Pulmonary artery endothelial cell (primary cell): ENCODE measurements at regions not wholly inside any gene's neighbourhood (a gene's known extent, or its start where the extent isn't known, plus 50 kb on each side); places are given as distances from the start of the nearest gene placed in this dataset.
A peak's percentile ranks its signal among the peaks of the same experiment; 100 is the strongest.
"Not testable (repeated sequence)": the region's sequence is repeated elsewhere in the genome, so short reads cannot be mapped to it uniquely, and the experiment has no call there.

ENCODE experiments used
- DNase-seq: peaks from one replicate; pipeline ENCODE4 v3.0.0-alpha.2; 2011; ENCODE audit warnings: low read depth, low spot score

GRCh38 chr4:38278255-38278654 lies 318.1 kb downstream of the PTTG2 start:
- DNase-seq, result no peak

- DNase-seq, result no peak
These were observed 318.9 kb downstream of the PTTG2 start for GRCh38 chr4:38279077-38279476.

GRCh38 chr4:38279650-38280322 lies 319.6 kb downstream of the PTTG2 start:
- DNase-seq, result no peak

GRCh38 chr4:38280323-38280706 lies 320.1 kb downstream of the PTTG2 start:
- no peak for DNase-seq

- DNase-seq, result no peak
These were observed 321.3 kb downstream of the PTTG2 start for GRCh38 chr4:38281371-38282071.

GRCh38 chr4:38283724-38284123 lies 323.5 kb downstream of the PTTG2 start:
- no peak for DNase-seq

- DNase-seq, result no peak
These were observed 324.3 kb downstream of the PTTG2 start for GRCh38 chr4:38284294-38285030.

- no peak for DNase-seq
These were observed 327.1 kb downstream of the PTTG2 start for GRCh38 chr4:38287101-38287851.

GRCh38 chr4:38289553-38289952 lies 329.4 kb downstream of the PTTG2 start:
- no peak for DNase-seq

- DNase-seq, result peak; percentile 76
These were observed 330.2 kb downstream of the PTTG2 start for GRCh38 chr4:38290366-38290765.

GRCh38 chr4:38290914-38291313 lies 330.7 kb downstream of the PTTG2 start:
- no peak for DNase-seq

- no peak for DNase-seq
These were observed 332.3 kb downstream of the PTTG2 start for GRCh38 chr4:38292529-38292928.

- no peak for DNase-seq
These were observed 334.0 kb downstream of the PTTG2 start for GRCh38 chr4:38294238-38294637.

- DNase-seq, result no peak
These were observed 336.9 kb downstream of the PTTG2 start for GRCh38 chr4:38297061-38297460.

GRCh38 chr4:38298868-38299713 lies 338.9 kb downstream of the PTTG2 start:
- DNase-seq, result no peak

- no peak for DNase-seq
These were observed 342.7 kb downstream of the PTTG2 start for GRCh38 chr4:38302910-38303309.

GRCh38 chr4:38304460-38304859 lies 344.3 kb downstream of the PTTG2 start:
- not testable (repeated sequence) for DNase-seq

GRCh38 chr4:38306482-38307071 lies 346.4 kb downstream of the PTTG2 start:
- no peak for DNase-seq

- DNase-seq, result no peak
These were observed 348.6 kb downstream of the PTTG2 start for GRCh38 chr4:38308728-38309311.

- no peak for DNase-seq
These were observed 349.3 kb downstream of the PTTG2 start for GRCh38 chr4:38309471-38309870.
